HepG2 (cell line): ENCODE measurements at regions not wholly inside any gene's neighbourhood (a gene's known extent, or its start where the extent isn't known, plus 50 kb on each side); places are given as distances from the start of the nearest gene placed in this dataset.

Experiments used
- ATAC-seq: fragments of 200-7000 bp; cut with Tn5 transposase; 3 replicates; pipeline ENCODE4 v1.9.1; 2020; ENCODE audit warnings: mild to moderate bottlenecking, moderate library complexity
- BruUV-seq: library from RNA; stranded (reverse); fragments of 400-500 nt; replicated peaks from 2 replicates; lab custom pipeline; 2021; lab: Mats Ljungman, UMichigan
- CTCF ChIA-PET: fragments of 300-600 bp; formaldehyde crosslinking; extraction: SDS; loops from one replicate; lab custom pipeline; 2021; ENCODE audit warnings: low total read pairs, inconsistent platforms, low intra/inter-chr PET ratio; lab: Yijun Ruan, JAX
- POLR2A ChIA-PET: fragments of 350-600 bp; sonication (Branson Sonifier 250); formaldehyde crosslinking; loops from one replicate; lab custom pipeline; 2020; ENCODE audit warnings: antibody characterized with exemption, inconsistent platforms; lab: Yijun Ruan, JAX
- DNase-seq: peaks from one replicate; pipeline ENCODE4 v3.0.0-alpha.2; 2015; ENCODE audit warnings: low spot score
- FAIRE-seq: peaks from 3 replicates; lab custom pipeline; 2011; peaks lifted over from hg19 to GRCh38; lab: Jason Lieb, UNC
- H2AFZ ChIP-seq: one replicate; pipeline ENCODE4 v1.6.1; 2011; ENCODE audit warnings: low read length, inconsistent platforms
- H3K27ac ChIP-seq: fragments of 300-600 bp; 3 replicates; pipeline ENCODE4 v1.8.0; 2011; ENCODE audit warnings: mixed run types, mild to moderate bottlenecking, mixed read lengths, low read length, inconsistent platforms; ENCODE audit not compliant: insufficient read depth; ENCODE audit errors: extremely low read length
- H3K27me3 ChIP-seq, 2 experiments: fragments of 200-600 bp in 1 of 2; 2 replicates in 1 of 2; 3 replicates in 1 of 2; pipeline versions ENCODE4 v1.6.0 to v1.8.0; 2011; ENCODE audit warnings: low read length in 2 of 2, mild to moderate bottlenecking in 2 of 2, moderate library complexity in 2 of 2, inconsistent platforms in 1 of 2; ENCODE audit not compliant: insufficient read depth in 2 of 2, control insufficient read depth in 1 of 2
- H3K36me3 ChIP-seq, 2 experiments: fragments of 200-600 bp in 1 of 2; replicated peaks in 1 of 2; 2 replicates in 1 of 2; 3 replicates in 1 of 2; pipeline versions ENCODE4 v1.5.1 to v1.8.0; 2011; ENCODE audit warnings: low read length in 2 of 2, inconsistent platforms in 1 of 2; ENCODE audit not compliant: insufficient read depth in 2 of 2, control insufficient read depth in 1 of 2
- H3K4me1 ChIP-seq: 2 replicates; pipeline ENCODE4 v1.5.1; 2012; ENCODE audit warnings: low read length, inconsistent platforms; ENCODE audit not compliant: insufficient read depth
- H3K4me2 ChIP-seq: 2 replicates; pipeline ENCODE4 v1.6.0; 2011; ENCODE audit warnings: low read depth, low read length, inconsistent platforms
- H3K4me3 ChIP-seq, 3 experiments: fragments of 200-600 bp in 1 of 3; sonication (generic), shearing (Covaris generic) in 1 of 3; replicated peaks in 1 of 3; 2 replicates each; pipeline ENCODE4 v1.5.1; 2011 to 2016; ENCODE audit warnings: low read length in 3 of 3, inconsistent platforms in 2 of 3, low read depth in 2 of 3, mild to moderate bottlenecking in 2 of 3, control low read depth in 1 of 3, mixed read lengths in 1 of 3; ENCODE audit not compliant: insufficient read depth in 1 of 3
- H3K79me2 ChIP-seq: one replicate; pipeline ENCODE4 v1.6.1; 2011; ENCODE audit warnings: low read length, inconsistent platforms; ENCODE audit not compliant: insufficient read depth
- H3K9ac ChIP-seq: 2 replicates; pipeline ENCODE4 v1.6.0; 2011; ENCODE audit warnings: mild to moderate bottlenecking, low read depth, low read length, inconsistent platforms; ENCODE audit not compliant: insufficient read depth
- H3K9me3 ChIP-seq: 2 replicates; pipeline ENCODE4 v1.5.1; 2012; ENCODE audit warnings: mild to moderate bottlenecking, low read length
- H4K20me1 ChIP-seq: 2 replicates; pipeline ENCODE4 v1.6.0; 2011; ENCODE audit warnings: inconsistent platforms, mild to moderate bottlenecking, low read length, moderate library complexity; ENCODE audit not compliant: insufficient read depth
- CCAR2 ChIP-seq: fragments of 200-400 bp; formaldehyde crosslinking; optimal IDR thresholded peaks from 2 replicates; pipeline ENCODE3; 2018; ENCODE audit warnings: low read depth, mild to moderate bottlenecking, low read length, moderate library complexity
- ELF4 ChIP-seq: sonication (generic); formaldehyde crosslinking; IDR thresholded peaks from 2 replicates; pipeline ENCODE4 v1.5.0; 2020; ENCODE audit warnings: missing genetic modification reagents, mild to moderate bottlenecking, moderate library complexity, borderline replicate concordance
- GATAD2A ChIP-seq: IDR thresholded peaks from 2 replicates; pipeline ENCODE4 v1.6.1; 2016
- MYNN ChIP-seq: sonication (generic); formaldehyde crosslinking; IDR thresholded peaks from 2 replicates; pipeline ENCODE4 v1.4.0; 2020; ENCODE audit warnings: mild to moderate bottlenecking, low read depth, missing genetic modification reagents
- ZFP90 ChIP-seq: sonication (generic); formaldehyde crosslinking; IDR thresholded peaks from 2 replicates; pipeline ENCODE4 v1.8.0; 2022; ENCODE audit warnings: missing genetic modification reagents, mild to moderate bottlenecking, inconsistent platforms, borderline replicate concordance
- ZFX ChIP-seq: sonication (generic); formaldehyde crosslinking; IDR thresholded peaks from 2 replicates; pipeline ENCODE4 v1.4.0; 2020; ENCODE audit warnings: mild to moderate bottlenecking, low read depth, missing genetic modification reagents, moderate library complexity
- WGBS: methylation state at CpG from one replicate; pipeline ENCODE4 v1.1.6; 2017; ENCODE audit warnings: low lambda C conversion rate; 5-methylcytosine and 5-hydroxymethylcytosine counted together
- in situ Hi-C: cut with HindIII; loops from 2 replicates; pipeline ENCODE4 v1.10.0; 2017; ENCODE audit warnings: low pct_unique_long_range_greater_than_20kb; ENCODE audit not compliant: extremely low pct_ligation_motif_present
- intact Hi-C: fragments of 100-400 bp; cut with micrococcal nuclease; formaldehyde crosslinking; loops from one replicate; pipeline ENCODE4 v1.10.0; 2022; ENCODE audit not compliant: unreplicated experiment
- TF ChIP-seq, protein P1 (sequence below): IDR thresholded peaks from 2 replicates; pipeline ENCODE4 v1.6.1; 2016; ENCODE audit warnings: low read depth
- TF ChIP-seq, protein P2 (sequence below): IDR thresholded peaks from 2 replicates; pipeline ENCODE4 v1.6.1; 2016; ENCODE audit warnings: missing compliant biosample characterization, missing genetic modification reagents, borderline replicate concordance
- TF ChIP-seq, protein P3 (sequence below): sonication (generic); formaldehyde crosslinking; IDR thresholded peaks from 2 replicates; pipeline ENCODE4 v1.8.0; 2022; ENCODE audit warnings: missing genetic modification reagents, mild to moderate bottlenecking, moderate library complexity, borderline replicate concordance

DNA sequence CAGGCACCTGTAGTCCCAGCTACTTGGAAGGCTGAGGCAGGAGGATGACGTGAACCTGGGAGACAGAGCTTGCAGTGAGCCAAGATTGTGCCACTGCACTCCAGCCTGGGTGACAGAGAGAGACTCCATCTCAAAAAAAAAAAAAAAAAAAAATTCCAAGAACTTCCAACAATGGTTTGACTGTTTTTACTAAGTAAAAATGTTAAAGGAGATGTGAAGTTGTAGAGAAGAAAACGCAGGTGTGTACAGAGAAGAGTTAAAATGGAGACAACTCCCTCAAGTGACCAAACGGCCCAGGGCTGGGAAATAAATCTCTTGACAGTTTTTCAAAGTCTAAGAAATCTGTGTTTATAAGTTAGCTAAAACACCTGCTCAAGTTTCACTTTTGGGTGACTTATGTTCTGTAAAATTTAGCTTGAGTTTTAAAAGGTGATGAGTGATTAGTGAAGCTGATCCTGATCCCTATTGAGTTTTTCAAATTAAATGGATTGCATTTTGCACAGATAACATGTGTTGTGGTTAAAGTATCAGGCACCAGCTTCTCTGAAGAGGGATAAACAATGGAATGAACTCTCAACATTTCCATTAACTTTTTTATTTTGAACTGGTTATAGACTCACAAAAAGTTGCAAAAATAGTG lies 255.2 kb upstream of the CD180 start:
- FAIRE-seq (no peak), DNase-seq (no peak), ATAC-seq (no peak)
- intact Hi-C loops: no loop called here
- BruUV-seq: no TSS peak
- ChIA-PET POLR2A (no interaction called here), CTCF (no interaction called here)
- Histone ChIP-seq H3K9me3 (no peaks in the 10 kb centered on the region), H3K79me2 (no peaks in the 10 kb centered on the region), H4K20me1 (no peaks in the 10 kb centered on the region), H3K4me2 (no peak overlapping the region), H3K4me3 (no peak overlapping the region), H3K4me1 (no peaks in the 10 kb centered on the region), H3K27ac (no peak overlapping the region), H3K36me3 (no peaks in the 10 kb centered on the region), H2AFZ (no peak overlapping the region), H3K9ac (no peak overlapping the region), H3K27me3 (no peaks in the 10 kb centered on the region)
- in situ Hi-C loops: no loop called here
- 23% methylated on average over 3 of the region's 3 CpGs for WGBS
- TF ChIP-seq GATAD2A (no peak), MYNN (CRISPR knock-in tag) (no peak), ZFX (CRISPR knock-in tag) (no peak), CCAR2 (no peak), ZFP90 (CRISPR knock-in tag) (no peak), ELF4 (CRISPR knock-in tag) (no peak)
- TF ChIP-seq, protein P1, sequence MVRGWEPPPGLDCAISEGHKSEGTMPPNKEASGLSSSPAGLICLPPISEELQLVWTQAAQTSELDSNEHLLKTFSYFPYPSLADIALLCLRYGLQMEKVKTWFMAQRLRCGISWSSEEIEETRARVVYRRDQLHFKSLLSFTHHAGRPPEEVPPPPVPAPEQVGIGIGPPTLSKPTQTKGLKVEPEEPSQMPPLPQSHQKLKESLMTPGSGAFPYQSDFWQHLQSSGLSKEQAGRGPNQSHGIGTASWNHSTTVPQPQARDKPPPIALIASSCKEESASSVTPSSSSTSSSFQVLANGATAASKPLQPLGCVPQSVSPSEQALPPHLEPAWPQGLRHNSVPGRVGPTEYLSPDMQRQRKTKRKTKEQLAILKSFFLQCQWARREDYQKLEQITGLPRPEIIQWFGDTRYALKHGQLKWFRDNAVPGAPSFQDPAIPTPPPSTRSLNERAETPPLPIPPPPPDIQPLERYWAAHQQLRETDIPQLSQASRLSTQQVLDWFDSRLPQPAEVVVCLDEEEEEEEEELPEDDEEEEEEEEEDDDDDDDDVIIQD (CRISPR knock-in tag): no peak
- TF ChIP-seq, protein P2, sequence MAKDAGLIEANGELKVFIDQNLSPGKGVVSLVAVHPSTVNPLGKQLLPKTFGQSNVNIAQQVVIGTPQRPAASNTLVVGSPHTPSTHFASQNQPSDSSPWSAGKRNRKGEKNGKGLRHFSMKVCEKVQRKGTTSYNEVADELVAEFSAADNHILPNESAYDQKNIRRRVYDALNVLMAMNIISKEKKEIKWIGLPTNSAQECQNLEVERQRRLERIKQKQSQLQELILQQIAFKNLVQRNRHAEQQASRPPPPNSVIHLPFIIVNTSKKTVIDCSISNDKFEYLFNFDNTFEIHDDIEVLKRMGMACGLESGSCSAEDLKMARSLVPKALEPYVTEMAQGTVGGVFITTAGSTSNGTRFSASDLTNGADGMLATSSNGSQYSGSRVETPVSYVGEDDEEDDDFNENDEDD (CRISPR knock-in tag): no peak
- TF ChIP-seq, protein P3, sequence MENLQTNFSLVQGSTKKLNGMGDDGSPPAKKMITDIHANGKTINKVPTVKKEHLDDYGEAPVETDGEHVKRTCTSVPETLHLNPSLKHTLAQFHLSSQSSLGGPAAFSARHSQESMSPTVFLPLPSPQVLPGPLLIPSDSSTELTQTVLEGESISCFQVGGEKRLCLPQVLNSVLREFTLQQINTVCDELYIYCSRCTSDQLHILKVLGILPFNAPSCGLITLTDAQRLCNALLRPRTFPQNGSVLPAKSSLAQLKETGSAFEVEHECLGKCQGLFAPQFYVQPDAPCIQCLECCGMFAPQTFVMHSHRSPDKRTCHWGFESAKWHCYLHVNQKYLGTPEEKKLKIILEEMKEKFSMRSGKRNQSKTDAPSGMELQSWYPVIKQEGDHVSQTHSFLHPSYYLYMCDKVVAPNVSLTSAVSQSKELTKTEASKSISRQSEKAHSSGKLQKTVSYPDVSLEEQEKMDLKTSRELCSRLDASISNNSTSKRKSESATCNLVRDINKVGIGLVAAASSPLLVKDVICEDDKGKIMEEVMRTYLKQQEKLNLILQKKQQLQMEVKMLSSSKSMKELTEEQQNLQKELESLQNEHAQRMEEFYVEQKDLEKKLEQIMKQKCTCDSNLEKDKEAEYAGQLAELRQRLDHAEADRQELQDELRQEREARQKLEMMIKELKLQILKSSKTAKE (CRISPR knock-in tag): no peak
